HG03521 (cell line): ENCODE measurements at regions not wholly inside any gene's neighbourhood (a gene's known extent, or its start where the extent isn't known, plus 50 kb on each side); places are given as distances from the start of the nearest gene placed in this dataset.

Source experiments
- ATAC-seq: cut with Tn5 transposase; IDR thresholded peaks from one replicate; pipeline ENCODE4 v1.9.1; 2021; ENCODE audit warnings: mild to moderate bottlenecking, moderate library complexity; ENCODE audit not compliant: unreplicated experiment

GRCh38 chr2:122583159-122583917 is 827.9 kb downstream of the TSN start:
- no peak for ATAC-seq

DNA sequence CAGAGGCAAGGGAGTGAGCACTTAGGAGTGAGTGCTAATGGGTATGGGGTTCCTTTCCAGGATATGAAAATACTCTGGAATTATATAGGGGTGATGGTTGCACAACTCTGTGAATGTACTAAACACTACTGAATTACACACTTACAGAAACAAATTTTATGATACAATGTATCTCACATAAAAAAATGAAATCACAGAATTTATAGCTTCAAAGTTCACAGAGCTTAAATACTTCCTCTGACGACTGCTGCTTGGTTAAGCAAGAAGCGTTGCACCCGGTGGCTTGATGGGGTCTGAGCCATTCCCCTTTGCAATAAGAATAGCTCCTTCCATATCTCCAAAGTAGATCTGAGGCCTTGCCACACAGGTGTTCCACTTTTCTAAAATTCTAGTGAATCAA is 835.1 kb downstream of the TSN start:
- no peak for ATAC-seq

GRCh38 chr2:122595065-122595464 is 839.6 kb downstream of the TSN start:
- no peak for ATAC-seq

DNA sequence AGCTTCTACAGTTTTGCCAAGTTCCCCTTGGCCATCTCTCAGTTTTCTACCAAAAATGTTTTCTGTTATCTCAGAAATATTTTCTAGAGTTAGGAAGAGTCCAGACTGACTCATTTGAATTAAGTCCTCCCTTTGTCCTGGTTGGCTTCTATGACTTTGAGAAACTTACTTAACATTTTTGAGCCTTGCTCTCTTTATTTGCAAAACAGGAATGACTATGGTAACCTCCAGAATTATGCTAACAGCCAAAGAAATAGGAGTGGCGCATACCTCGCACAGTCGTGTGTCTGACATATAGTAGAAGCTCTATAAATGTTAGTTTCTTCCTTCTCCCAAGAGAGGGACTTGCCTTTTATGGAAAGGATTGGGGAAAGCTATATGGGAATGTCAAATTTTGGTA is 841.1 kb downstream of the TSN start:
- ATAC-seq, result no peak

GRCh38 chr2:122598784-122599183 is 843.3 kb downstream of the TSN start:
- no peak for ATAC-seq

DNA sequence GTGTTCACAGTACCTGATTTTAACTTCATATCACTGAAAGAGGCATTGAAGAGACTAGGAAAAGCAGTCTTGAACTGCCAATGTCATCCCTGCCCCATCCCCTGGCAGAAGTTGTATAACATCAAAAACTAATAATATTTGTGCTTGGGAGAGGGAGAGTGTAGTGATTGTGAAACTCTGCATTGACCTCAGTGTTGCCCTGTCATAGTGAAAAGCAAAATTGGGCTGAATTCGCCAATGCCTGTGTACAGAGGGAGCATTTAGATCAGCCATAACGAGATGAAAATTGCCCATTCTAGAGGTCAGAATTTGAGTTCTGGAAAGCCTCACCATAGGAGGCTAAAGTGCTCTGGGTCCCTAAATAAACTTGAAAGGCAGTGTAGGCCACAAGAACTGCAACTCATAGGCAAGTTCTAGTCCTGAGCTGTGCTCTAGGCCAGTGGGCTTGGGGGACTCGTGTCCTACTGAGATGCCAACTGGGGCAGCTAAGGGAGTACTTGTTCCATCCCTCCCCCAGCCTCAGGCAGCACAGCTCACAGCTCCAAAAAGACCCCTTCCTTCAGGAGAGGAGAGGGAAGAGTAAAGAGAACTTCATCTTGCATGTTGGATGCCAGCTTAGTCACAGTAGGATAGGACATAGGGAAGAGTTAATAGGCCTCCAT is 855.6 kb downstream of the TSN start:
- no peak for ATAC-seq

DNA sequence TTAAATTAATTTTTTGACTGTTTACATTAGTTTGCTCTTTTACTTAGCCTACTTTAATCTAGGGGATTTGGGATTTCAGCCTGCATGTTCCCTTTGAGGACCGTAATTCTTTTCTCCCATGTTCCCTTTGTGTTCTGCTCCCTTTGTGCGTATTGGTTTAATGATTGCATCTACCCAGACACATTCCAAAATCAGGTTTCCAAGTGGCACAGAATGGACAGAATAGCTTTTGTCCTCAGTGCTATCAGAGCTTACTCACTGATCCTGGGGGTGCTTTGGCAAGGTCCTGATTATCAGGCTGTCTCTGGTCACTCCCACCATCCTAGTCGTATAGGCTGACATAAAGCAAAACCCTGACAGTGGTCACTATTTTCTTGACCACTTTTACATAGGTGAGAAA is 867.5 kb downstream of the TSN start:
- no peak for ATAC-seq

GRCh38 chr2:122627388-122627787 is 871.9 kb downstream of the TSN start:
- ATAC-seq, result no peak

DNA sequence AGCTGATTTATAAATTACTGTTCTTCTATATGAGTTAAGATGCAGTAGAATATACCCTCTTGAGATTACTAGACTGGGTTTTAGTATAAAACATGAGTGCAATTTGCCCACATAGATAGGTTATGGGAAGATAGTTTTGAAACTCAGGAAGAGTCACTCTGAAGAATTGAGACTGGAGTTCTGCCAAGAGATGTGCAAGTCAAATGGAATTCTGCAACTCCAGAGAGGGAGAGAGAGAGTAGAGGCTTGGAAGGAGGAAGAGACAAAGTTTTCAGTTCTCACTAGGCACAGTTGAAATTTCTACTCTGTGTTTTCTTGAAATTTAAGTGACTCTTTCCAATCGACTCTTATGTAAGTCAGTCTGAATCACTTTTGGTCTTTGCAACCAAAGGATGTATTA is 878.8 kb downstream of the TSN start:
- ATAC-seq, result no peak

- ATAC-seq, result no peak
These were observed 879.5 kb downstream of the TSN start for GRCh38 chr2:122634920-122635319.

DNA sequence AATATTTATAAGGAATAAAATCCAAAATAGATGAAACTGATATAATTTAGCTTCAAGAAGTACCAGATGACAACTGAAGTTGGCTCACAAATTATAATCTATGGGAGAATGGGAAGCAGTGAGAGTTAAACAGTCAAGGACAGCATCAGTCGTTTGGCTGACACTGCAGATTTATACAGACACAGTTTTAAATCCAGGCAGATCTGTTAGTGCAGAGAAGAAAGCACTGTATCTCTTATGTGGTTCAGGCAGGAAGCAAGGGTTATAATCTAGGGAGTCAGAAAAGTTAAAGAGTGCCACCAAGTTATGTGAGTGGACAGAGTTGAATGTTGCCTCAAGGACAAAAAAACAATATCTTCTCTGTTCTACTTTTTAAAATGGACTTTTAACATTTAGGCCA is 880.2 kb downstream of the TSN start:
- no peak for ATAC-seq

DNA sequence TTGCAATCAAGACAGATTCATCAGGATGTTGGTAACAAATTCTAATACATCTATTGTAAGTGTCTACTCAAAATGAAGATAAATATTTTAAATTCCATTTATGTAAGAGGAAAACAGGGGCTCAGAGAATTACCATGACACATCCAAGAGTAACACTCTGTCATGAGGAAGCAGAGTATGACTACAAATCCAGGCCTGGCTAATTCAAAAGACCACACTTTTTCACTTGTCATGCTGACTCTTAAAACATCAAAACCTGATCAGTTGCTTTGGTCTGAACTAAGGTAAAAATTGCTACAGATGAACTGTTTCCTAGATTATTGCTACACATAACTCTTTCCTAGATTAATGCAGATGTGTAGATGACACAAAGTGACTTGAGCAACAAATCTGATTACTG is 880.6 kb downstream of the TSN start:
- ATAC-seq, result no peak

DNA sequence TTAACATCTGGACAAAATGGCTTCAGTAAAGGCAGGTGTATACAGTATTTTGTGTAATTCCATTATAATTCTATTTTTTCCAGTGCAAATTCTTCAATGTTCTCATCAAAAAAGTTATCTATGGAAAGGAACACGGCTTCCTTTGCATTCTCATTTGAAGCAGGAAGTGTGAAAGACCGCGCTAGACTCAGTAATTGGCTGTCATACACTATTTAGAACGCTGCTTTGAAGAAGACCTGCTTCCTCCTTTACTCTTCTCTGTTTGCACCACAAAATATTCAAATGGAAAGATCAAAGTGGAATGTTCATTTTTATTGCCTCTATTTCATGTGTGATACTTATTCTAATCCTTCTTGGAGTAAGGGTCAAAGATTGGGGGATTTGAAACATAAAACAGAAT is 883.7 kb downstream of the TSN start:
- ATAC-seq, result no peak

GRCh38 chr2:122639711-122640110 is 884.3 kb downstream of the TSN start:
- ATAC-seq, result no peak

GRCh38 chr2:122643725-122644329 is 888.4 kb downstream of the TSN start:
- ATAC-seq, result no peak

- ATAC-seq, result no peak
These were observed 895.8 kb downstream of the TSN start for GRCh38 chr2:122651236-122651635.

DNA sequence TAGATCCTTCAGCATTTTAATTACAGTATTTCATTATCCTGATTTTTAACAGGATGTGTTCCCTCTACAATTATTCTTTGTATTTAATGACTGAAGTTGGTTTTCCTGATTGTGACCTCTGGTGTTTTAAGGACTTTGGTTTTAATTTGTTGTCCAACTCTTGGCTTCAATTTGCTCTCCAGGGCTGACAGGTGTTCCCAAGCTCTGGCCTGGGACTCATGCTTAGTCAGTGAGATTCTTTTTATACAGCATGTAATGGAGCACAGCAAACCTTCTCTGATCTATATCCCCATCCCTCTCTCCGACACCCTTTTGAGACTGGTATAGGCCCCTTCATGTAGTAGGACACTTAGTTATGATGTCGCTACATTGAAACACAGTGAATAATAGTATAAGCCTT is 896.3 kb downstream of the TSN start:
- ATAC-seq, result no peak

- ATAC-seq, result no peak
These were observed 897.2 kb downstream of the TSN start for GRCh38 chr2:122652670-122653069.

DNA sequence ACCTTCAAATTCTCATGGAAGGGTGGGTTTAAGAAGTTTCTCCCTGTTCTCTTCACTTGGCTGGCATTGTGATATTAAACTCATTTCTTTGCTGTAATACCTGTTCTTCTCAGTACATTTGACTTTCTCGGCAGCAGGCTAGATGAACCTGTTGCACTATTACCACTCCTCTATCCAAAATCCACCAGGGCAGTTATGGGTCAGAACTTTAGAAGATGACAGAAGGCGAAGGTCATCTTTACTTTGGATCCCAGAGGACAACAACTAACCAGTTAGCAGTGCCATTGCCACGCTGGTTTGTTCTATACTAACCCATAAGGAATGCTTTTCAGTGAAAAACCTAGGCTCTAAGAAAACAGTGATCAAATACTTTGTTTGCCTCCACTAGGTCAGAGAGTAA is 901.0 kb downstream of the TSN start:
- ATAC-seq, result no peak

DNA sequence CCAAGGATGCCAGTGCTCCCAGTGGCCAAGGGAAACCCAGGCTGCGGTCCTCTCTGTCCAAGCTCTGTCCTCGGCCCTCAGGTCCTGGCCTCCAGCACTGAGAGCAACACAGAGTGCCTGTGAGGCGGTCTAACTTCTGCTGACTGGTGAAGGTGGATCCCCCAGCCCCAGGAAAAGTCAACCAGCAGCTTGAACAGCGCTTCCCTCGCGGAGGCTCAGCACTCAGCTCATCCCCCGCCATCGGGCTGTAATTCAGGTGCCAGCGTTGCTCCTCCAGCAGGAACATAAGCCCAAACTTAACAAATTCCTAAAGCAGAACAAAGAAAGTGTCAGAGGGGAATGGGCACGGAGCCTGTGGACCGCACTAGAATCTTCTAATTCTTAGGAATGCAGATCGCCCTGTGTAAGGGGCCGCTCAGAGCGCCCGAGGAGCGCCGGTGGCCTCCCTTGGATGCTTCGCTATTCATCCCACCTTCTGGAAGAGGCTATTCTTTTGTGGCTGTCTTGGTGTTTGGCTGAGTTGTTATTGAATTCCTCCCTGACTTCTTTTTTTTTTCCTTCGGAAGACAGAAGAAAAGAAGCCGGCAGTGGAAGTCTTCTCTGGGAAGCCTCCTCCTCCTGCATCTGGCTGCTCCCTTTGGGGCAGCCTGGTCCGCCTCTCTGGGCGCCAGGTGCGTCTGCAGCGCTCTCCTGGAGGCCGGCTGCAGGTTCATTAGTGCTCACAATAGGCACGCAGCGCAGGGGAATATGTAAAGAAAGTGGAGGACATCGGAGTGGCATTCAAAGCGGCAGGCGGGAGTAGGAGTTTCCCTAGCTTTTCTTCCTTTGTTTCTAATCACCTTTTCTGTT is 905.6 kb downstream of the TSN start:
- no peak for ATAC-seq

DNA sequence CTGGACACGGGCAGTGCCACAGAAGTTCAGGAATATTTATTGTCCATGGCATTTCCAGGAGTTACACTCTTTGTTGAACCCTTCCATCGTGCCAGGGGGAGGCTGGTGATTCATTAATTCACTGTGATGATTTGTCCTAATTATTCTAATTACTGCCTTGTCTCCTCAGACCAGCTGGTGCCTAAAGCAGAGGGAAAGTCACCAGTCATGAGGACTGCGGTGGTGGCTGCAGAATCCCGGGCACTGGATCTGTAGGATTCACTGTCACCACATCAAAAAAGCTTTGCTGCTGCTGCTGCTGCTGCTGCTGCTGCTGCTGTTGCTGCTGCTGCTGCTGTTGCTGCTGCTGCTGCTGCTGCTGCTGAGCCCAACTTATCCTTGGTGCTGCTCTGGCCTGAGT is 908.2 kb downstream of the TSN start:
- ATAC-seq, result no peak
